ENCODE measurements at regions not wholly inside any gene's neighbourhood (a gene's known extent, or its start where the extent isn't known, plus 50 kb on each side); places are given as distances from the start of the nearest gene placed in this dataset.

- no peaks in the 10 kb centered on the region for H3K9me3 ChIP-seq (ENCODE audit: control insufficient read depth in 2 of 2, insufficient read depth in 1 of 2, low read length in 1 of 2)
- H3K4me3 ChIP-seq (ENCODE audit: low read length in 2 of 2) = no peak overlapping the region
- H3K36me3 ChIP-seq (ENCODE audit: control insufficient read depth in 2 of 2, insufficient read depth in 2 of 2, low read length in 1 of 2) = no peaks in the 10 kb centered on the region
- DNase-seq (ENCODE audit: low read depth in 6 of 9, low spot score in 9 of 9) = no peak
- H3K27me3 ChIP-seq (ENCODE audit: control insufficient read depth in 2 of 2, insufficient read depth in 1 of 2, low read length in 1 of 2) = no peaks in the 10 kb centered on the region
- 86% methylated on average over 2 of the region's 2 CpGs for WGBS
- H3K27ac ChIP-seq (ENCODE audit: low read depth in 1 of 2, low read length in 1 of 2) = no peak overlapping the region
- no peaks in the 10 kb centered on the region for H3K4me1 ChIP-seq (ENCODE audit: control insufficient read depth in 2 of 2, insufficient read depth in 2 of 2, low read length in 2 of 2)
These were observed 292.4 kb downstream of the PPP1R2C start for GRCh38 chrX:42485601-42486000.

GRCh38 chrX:42484233-42484632 lies 293.7 kb downstream of the PPP1R2C start:
- 96% methylated on average over 1 of the region's 1 CpG for WGBS
- DNase-seq (ENCODE audit: low read depth in 6 of 9, low spot score in 9 of 9) = no peak
- no peaks in the 10 kb centered on the region for H3K36me3 ChIP-seq (ENCODE audit: control insufficient read depth in 2 of 2, insufficient read depth in 2 of 2, low read length in 1 of 2)
- no peak overlapping the region for H3K4me3 ChIP-seq (ENCODE audit: low read length in 2 of 2)
- no peaks in the 10 kb centered on the region for H3K4me1 ChIP-seq (ENCODE audit: control insufficient read depth in 2 of 2, insufficient read depth in 2 of 2, low read length in 2 of 2)
- no peak overlapping the region for H3K27ac ChIP-seq (ENCODE audit: low read depth in 1 of 2, low read length in 1 of 2)
- no peaks in the 10 kb centered on the region for H3K9me3 ChIP-seq (ENCODE audit: control insufficient read depth in 2 of 2, insufficient read depth in 1 of 2, low read length in 1 of 2)
- H3K27me3 ChIP-seq (ENCODE audit: control insufficient read depth in 2 of 2, insufficient read depth in 1 of 2, low read length in 1 of 2) = no peaks in the 10 kb centered on the region

DNA sequence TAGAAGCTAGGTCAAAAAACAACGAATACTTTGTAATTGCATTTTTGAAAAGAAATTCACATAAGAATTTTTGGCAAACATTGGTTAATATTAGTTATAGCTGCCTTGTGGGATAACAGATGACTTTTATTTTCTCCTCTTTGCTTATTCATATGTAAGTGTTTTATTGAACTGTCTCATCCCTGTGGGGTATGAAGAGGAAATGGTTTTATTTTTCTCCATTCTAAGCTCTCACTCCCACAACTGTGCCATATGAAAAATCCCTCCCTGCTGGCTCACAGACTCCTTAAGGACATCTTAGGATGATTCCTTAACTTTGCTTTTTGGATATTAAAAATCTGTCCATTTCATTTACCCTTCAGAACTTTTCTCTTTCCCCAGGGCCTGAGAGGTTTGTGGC lies 300.6 kb downstream of the PPP1R2C start:
- no peak overlapping the region for H3K27ac ChIP-seq (ENCODE audit: low read depth in 1 of 2, low read length in 1 of 2)
- no peaks in the 10 kb centered on the region for H3K9me3 ChIP-seq (ENCODE audit: control insufficient read depth in 2 of 2, insufficient read depth in 1 of 2, low read length in 1 of 2)
- no peaks in the 10 kb centered on the region for H3K4me1 ChIP-seq (ENCODE audit: control insufficient read depth in 2 of 2, insufficient read depth in 2 of 2, low read length in 2 of 2)
- no peak overlapping the region for H3K4me3 ChIP-seq (ENCODE audit: low read length in 2 of 2)
- WGBS = 98% methylated on average over 1 of the region's 1 CpG
- no peak for DNase-seq (ENCODE audit: low read depth in 6 of 9, low spot score in 9 of 9)
- no peaks in the 10 kb centered on the region for H3K27me3 ChIP-seq (ENCODE audit: control insufficient read depth in 2 of 2, insufficient read depth in 1 of 2, low read length in 1 of 2)
- no peaks in the 10 kb centered on the region for H3K36me3 ChIP-seq (ENCODE audit: control insufficient read depth in 2 of 2, insufficient read depth in 2 of 2, low read length in 1 of 2)

DNA sequence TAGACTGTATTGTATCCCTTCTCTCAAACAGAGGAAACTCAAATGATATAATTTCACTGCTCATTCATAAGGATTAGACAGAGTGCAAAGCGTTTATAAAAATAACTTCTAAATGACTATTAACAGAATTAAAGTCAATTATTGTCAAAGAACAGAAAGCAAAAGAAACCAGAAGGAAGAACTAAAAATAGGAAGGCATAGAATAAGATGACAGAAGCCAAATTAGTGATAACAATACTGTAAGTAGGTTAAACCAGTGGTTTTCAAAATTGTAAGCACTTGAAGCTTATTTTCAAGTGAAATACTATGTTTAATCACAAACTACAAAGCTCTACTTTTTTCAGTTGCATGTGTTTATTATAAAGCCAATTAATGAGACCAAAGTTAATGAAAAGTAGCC lies 305.2 kb downstream of the PPP1R2C start:
- no peaks in the 10 kb centered on the region for H3K27me3 ChIP-seq (ENCODE audit: control insufficient read depth in 2 of 2, insufficient read depth in 1 of 2, low read length in 1 of 2)
- 94% methylated on average over 1 of the region's 1 CpG for WGBS
- no peak for DNase-seq (ENCODE audit: low read depth in 6 of 9, low spot score in 9 of 9)

DNA sequence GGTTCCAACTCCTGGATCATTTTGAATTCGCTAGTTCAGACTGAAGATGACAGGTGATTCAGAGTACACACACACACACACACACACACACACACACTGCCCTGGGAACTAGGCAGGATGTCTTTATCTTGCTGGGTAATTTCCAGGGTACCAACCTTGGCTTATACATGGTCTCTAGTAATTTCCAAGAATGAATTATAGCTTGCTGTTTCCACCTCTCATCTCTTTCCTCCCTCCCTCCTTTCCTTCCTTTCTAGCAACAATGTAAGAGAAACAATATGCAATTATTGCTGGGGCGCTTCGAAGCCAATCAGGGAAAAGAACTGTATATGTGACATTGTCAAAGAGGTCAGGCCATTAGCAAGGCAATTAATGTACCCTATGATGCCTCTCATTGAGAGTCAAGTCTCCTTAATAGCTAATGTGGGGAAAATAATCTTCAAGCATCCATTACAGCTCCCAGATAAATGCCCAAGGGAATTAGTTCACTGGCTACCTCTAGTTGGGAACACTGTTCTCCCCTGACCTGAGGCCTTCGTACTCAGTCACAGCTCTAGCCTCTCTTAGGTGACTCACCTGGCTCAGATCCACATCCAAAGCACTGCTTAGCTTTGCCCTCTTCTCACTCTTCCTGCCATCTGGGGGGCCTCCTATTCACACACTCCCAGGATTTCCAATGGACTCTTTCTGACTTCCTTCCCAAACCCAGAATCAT lies 311.5 kb downstream of the PPP1R2C start:
- no peaks in the 10 kb centered on the region for H3K27me3 ChIP-seq (ENCODE audit: control insufficient read depth in 2 of 2, insufficient read depth in 1 of 2, low read length in 1 of 2)
- no peak overlapping the region for H3K4me3 ChIP-seq (ENCODE audit: low read length in 2 of 2)
- no peaks in the 10 kb centered on the region for H3K36me3 ChIP-seq (ENCODE audit: control insufficient read depth in 2 of 2, insufficient read depth in 2 of 2, low read length in 1 of 2)
- no peaks in the 10 kb centered on the region for H3K4me1 ChIP-seq (ENCODE audit: control insufficient read depth in 2 of 2, insufficient read depth in 2 of 2, low read length in 2 of 2)
- no peaks in the 10 kb centered on the region for H3K9me3 ChIP-seq (ENCODE audit: control insufficient read depth in 2 of 2, insufficient read depth in 1 of 2, low read length in 1 of 2)
- no peak overlapping the region for H3K27ac ChIP-seq (ENCODE audit: low read depth in 1 of 2, low read length in 1 of 2)
- no peak for DNase-seq (ENCODE audit: low read depth in 6 of 9, low spot score in 9 of 9)
- 94% methylated on average over 4 of the region's 4 CpGs for WGBS

More for the DNA sequence above, 305.2 kb downstream of the PPP1R2C start:
- H3K27ac ChIP-seq (ENCODE audit: low read depth in 1 of 2, low read length in 1 of 2) = no peak overlapping the region
- H3K36me3 ChIP-seq (ENCODE audit: control insufficient read depth in 2 of 2, insufficient read depth in 2 of 2, low read length in 1 of 2) = no peaks in the 10 kb centered on the region
- H3K9me3 ChIP-seq (ENCODE audit: control insufficient read depth in 2 of 2, insufficient read depth in 1 of 2, low read length in 1 of 2) = no peaks in the 10 kb centered on the region
- H3K4me1 ChIP-seq (ENCODE audit: control insufficient read depth in 2 of 2, insufficient read depth in 2 of 2, low read length in 2 of 2) = no peaks in the 10 kb centered on the region
- H3K4me3 ChIP-seq (ENCODE audit: low read length in 2 of 2) = no peak overlapping the region

DNA sequence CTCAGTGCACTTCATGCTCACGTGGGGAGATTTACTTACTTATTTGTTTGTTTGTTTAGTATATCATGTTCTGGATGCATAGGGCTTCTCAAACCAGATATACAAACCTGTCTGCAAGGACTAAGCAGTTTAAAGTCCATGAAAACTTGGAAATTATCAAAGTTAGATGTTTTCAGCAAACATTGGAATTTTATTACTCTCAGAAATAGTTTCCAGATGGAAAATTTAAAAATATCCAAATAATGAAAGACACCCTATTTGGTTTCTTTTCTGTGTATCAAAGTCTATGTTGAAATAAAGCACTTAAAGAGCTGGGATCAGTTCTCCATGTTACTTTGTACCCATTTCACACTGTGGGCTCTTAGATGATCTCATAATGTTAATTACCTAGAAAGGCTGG lies 312.1 kb downstream of the PPP1R2C start:
- 94% methylated on average over 1 of the region's 1 CpG for WGBS
- Histone ChIP-seq H3K4me1 (ENCODE audit: control insufficient read depth in 2 of 2, insufficient read depth in 2 of 2, low read length in 2 of 2) (no peaks in the 10 kb centered on the region), H3K27me3 (ENCODE audit: control insufficient read depth in 2 of 2, insufficient read depth in 1 of 2, low read length in 1 of 2) (no peaks in the 10 kb centered on the region), H3K4me3 (ENCODE audit: low read length in 2 of 2) (no peak overlapping the region), H3K27ac (ENCODE audit: low read depth in 1 of 2, low read length in 1 of 2) (no peak overlapping the region), H3K9me3 (ENCODE audit: control insufficient read depth in 2 of 2, insufficient read depth in 1 of 2, low read length in 1 of 2) (no peaks in the 10 kb centered on the region), H3K36me3 (ENCODE audit: control insufficient read depth in 2 of 2, insufficient read depth in 2 of 2, low read length in 1 of 2) (no peaks in the 10 kb centered on the region)
- no peak for DNase-seq (ENCODE audit: low read depth in 6 of 9, low spot score in 9 of 9)

DNA sequence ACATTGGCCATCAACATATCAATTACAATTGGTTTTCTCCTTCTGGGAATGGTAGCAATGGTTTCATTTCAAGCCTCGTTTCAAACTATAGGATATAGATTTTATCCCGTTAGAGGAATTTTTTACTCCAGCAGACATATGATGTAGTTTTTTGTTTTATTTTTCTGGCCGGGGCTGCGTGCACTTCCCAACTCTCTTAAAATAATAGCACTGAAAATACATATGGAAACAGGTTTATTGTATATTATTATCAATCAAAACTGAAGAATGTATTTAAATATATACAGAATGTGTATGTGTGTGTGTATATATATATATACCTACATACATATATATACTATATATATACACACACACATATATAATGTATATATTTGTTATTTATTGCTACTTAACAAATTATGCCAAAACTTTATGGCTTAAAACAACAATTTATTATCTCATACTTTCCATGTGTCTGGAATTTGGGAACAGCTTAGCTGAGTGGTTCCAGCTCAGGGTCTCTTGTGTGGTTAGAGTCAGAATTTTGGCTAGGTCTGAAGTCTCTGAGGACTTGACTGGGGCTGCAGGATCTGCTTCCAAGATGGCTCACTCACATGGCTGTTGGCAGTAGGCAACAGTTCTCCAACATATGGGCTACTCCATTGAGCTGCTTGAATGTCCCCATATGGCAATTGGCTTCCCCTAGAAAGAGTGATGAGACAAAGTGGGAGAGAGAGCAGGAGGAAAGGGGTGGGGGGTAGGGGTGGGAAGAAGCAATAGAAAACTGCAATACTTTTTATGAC lies 314.1 kb downstream of the PPP1R2C start:
- H3K27ac ChIP-seq (ENCODE audit: low read depth in 1 of 2, low read length in 1 of 2) = no peak overlapping the region

GRCh38 chrX:42462917-42463316 lies 315.0 kb downstream of the PPP1R2C start:
- H3K36me3 ChIP-seq (ENCODE audit: control insufficient read depth in 2 of 2, insufficient read depth in 2 of 2, low read length in 1 of 2) = no peaks in the 10 kb centered on the region
- H3K27me3 ChIP-seq (ENCODE audit: control insufficient read depth in 2 of 2, insufficient read depth in 1 of 2, low read length in 1 of 2) = no peaks in the 10 kb centered on the region
- no peak overlapping the region for H3K27ac ChIP-seq (ENCODE audit: low read depth in 1 of 2, low read length in 1 of 2)
- H3K4me3 ChIP-seq (ENCODE audit: low read length in 2 of 2) = no peak overlapping the region
- H3K4me1 ChIP-seq (ENCODE audit: control insufficient read depth in 2 of 2, insufficient read depth in 2 of 2, low read length in 2 of 2) = no peaks in the 10 kb centered on the region
- no peak for DNase-seq (ENCODE audit: low read depth in 6 of 9, low spot score in 9 of 9)
- H3K9me3 ChIP-seq (ENCODE audit: control insufficient read depth in 2 of 2, insufficient read depth in 1 of 2, low read length in 1 of 2) = no peaks in the 10 kb centered on the region

More for the DNA sequence above, 314.1 kb downstream of the PPP1R2C start:
- Histone ChIP-seq H3K9me3 (ENCODE audit: control insufficient read depth in 2 of 2, insufficient read depth in 1 of 2, low read length in 1 of 2) (no peaks in the 10 kb centered on the region), H3K27me3 (ENCODE audit: control insufficient read depth in 2 of 2, insufficient read depth in 1 of 2, low read length in 1 of 2) (no peaks in the 10 kb centered on the region), H3K4me1 (ENCODE audit: control insufficient read depth in 2 of 2, insufficient read depth in 2 of 2, low read length in 2 of 2) (no peaks in the 10 kb centered on the region), H3K36me3 (ENCODE audit: control insufficient read depth in 2 of 2, insufficient read depth in 2 of 2, low read length in 1 of 2) (no peaks in the 10 kb centered on the region), H3K4me3 (ENCODE audit: low read length in 2 of 2) (no peak overlapping the region)
- no peak for DNase-seq (ENCODE audit: low read depth in 6 of 9, low spot score in 9 of 9)
- WGBS = 99% methylated on average over 4 of the region's 4 CpGs

DNA sequence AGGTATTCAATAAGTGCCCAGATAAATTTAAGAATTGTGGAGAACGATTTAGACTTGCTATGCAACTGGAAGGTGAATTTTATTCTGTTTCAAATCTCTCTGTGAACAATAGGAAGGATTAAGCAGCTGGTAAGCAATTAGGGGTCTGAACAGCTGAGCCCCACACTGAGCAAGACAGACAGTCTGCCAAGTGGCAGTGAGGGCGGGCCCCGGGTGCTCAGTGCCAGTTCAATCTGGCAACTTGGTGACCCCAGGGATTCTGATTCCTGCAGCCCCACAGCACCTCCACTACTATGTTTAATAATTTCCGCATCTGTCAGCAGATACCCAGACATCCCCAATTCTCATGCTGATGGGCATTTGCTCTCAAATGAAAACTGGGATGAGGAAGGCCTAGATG lies 317.3 kb downstream of the PPP1R2C start:
- no peak overlapping the region for H3K27ac ChIP-seq (ENCODE audit: low read depth in 1 of 2, low read length in 1 of 2)
- DNase-seq (ENCODE audit: low read depth in 6 of 9, low spot score in 9 of 9) = no peak
- H3K36me3 ChIP-seq (ENCODE audit: control insufficient read depth in 2 of 2, insufficient read depth in 2 of 2, low read length in 1 of 2) = no peaks in the 10 kb centered on the region
- H3K4me3 ChIP-seq (ENCODE audit: low read length in 2 of 2) = no peak overlapping the region
- H3K27me3 ChIP-seq (ENCODE audit: control insufficient read depth in 2 of 2, insufficient read depth in 1 of 2, low read length in 1 of 2) = no peaks in the 10 kb centered on the region
- H3K4me1 ChIP-seq (ENCODE audit: control insufficient read depth in 2 of 2, insufficient read depth in 2 of 2, low read length in 2 of 2) = no peaks in the 10 kb centered on the region
- no peaks in the 10 kb centered on the region for H3K9me3 ChIP-seq (ENCODE audit: control insufficient read depth in 2 of 2, insufficient read depth in 1 of 2, low read length in 1 of 2)
- WGBS = 98% methylated on average over 4 of the region's 4 CpGs

Data from thymus (tissue), 11 donors.